Vagina (tissue), 2 donors: ENCODE measurements at regions not wholly inside any gene's neighbourhood (a gene's known extent, or its start where the extent isn't known, plus 50 kb on each side); places are given as distances from the start of the nearest gene placed in this dataset.

Experiments used
- CTCF ChIP-seq, 3 experiments: fragments of 450-650 bp in 2 of 3; fragments of 200-600 bp in 1 of 3; sonication (generic) in 1 of 3; IDR thresholded peaks; one replicate each; pipeline ENCODE4 v1.5.1; 2017 to 2019; ENCODE audit warnings: antibody characterized with exemption in 3 of 3, mild to moderate bottlenecking in 2 of 3, moderate library complexity in 2 of 3
- POLR2A ChIP-seq, 2 donors: fragments of 450-650 bp; IDR thresholded peaks; one replicate each; pipeline ENCODE4 v1.6.1; 2017; ENCODE audit warnings: antibody characterized with exemption in 2 of 2, mild to moderate bottlenecking in 2 of 2, moderate library complexity in 2 of 2
- POLR2AphosphoS5 ChIP-seq, 2 donors: sonication (generic); formaldehyde crosslinking; IDR thresholded peaks; one replicate each; pipeline ENCODE4 v1.9.0; 2017; ENCODE audit warnings: antibody characterized with exemption in 2 of 2, mild to moderate bottlenecking in 2 of 2, low read depth in 1 of 2; ENCODE audit not compliant: insufficient read depth in 1 of 2

GRCh38 chr5:34534523-34535103, 121.5 kb upstream of the RAI14 start:
- TF ChIP-seq CTCF (IDR thresholded peaks at IDR 0.05) (no peak), POLR2A (IDR thresholded peaks at IDR 0.05) (no peak), POLR2AphosphoS5 (IDR thresholded peaks at IDR 0.05; ENCODE audit: insufficient read depth in 1 of 2, low read depth in 1 of 2) (no peak)
